Activated CD4-positive, CD25-positive, alpha-beta regulatory T cell treated with anti-CD3 and anti-CD28 coated beads, Interleukin-2, amount 50 U/mL, for 16 hours (primary cell): ENCODE measurements at regions not wholly inside any gene's neighbourhood (a gene's known extent, or its start where the extent isn't known, plus 50 kb on each side); places are given as distances from the start of the nearest gene placed in this dataset.

ENCODE experiments used
- DNase-seq: peaks from one replicate; pipeline ENCODE4 v3.0.0-alpha.2; 2020; ENCODE audit warnings: low read depth, low spot score

- no peak for DNase-seq
Measured at GRCh38 chr3:106172780-106173179, 304.0 kb upstream of the CBLB start.

GRCh38 chr3:106175276-106175675, 306.5 kb upstream of the CBLB start:
- no peak for DNase-seq

GRCh38 chr3:106176734-106177133, 307.9 kb upstream of the CBLB start:
- peak; percentile 51 for DNase-seq

GRCh38 chr3:106182950-106183511, 314.2 kb upstream of the CBLB start:
- DNase-seq: no peak

GRCh38 chr3:106183762-106184391, 315.1 kb upstream of the CBLB start:
- no peak for DNase-seq

GRCh38 chr3:106184540-106185457, 316.0 kb upstream of the CBLB start:
- no peak for DNase-seq

- no peak for DNase-seq
Measured at GRCh38 chr3:106185949-106186348, 317.1 kb upstream of the CBLB start.

GRCh38 chr3:106190296-106190695, 321.5 kb upstream of the CBLB start:
- DNase-seq: no peak

GRCh38 chr3:106191211-106191610, 322.4 kb upstream of the CBLB start:
- DNase-seq: no peak

GRCh38 chr3:106191913-106192312, 323.1 kb upstream of the CBLB start:
- no peak for DNase-seq

- no peak for DNase-seq
Measured at GRCh38 chr3:106193876-106194275, 325.1 kb upstream of the CBLB start.

- DNase-seq: no peak
Measured at GRCh38 chr3:106194726-106195125, 325.9 kb upstream of the CBLB start.

- no peak for DNase-seq
Measured at GRCh38 chr3:106197532-106198194, 328.9 kb upstream of the CBLB start.

GRCh38 chr3:106204160-106204868, 335.5 kb upstream of the CBLB start:
- no peak for DNase-seq

- DNase-seq: no peak
Measured at GRCh38 chr3:106206146-106206545, 337.3 kb upstream of the CBLB start.

- no peak for DNase-seq
Measured at GRCh38 chr3:106206613-106207012, 337.8 kb upstream of the CBLB start.

- DNase-seq: no peak
Measured at GRCh38 chr3:106208251-106208650, 339.4 kb upstream of the CBLB start.

GRCh38 chr3:106208967-106209366, 340.2 kb upstream of the CBLB start:
- DNase-seq: no peak

GRCh38 chr3:106209482-106209881, 340.7 kb upstream of the CBLB start:
- no peak for DNase-seq

- no peak for DNase-seq
Measured at GRCh38 chr3:106210923-106211322, 342.1 kb upstream of the CBLB start.

- no peak for DNase-seq
Measured at GRCh38 chr3:106212665-106213222, 343.9 kb upstream of the CBLB start.
